Bronchial epithelial cell (primary cell): ENCODE measurements at regions not wholly inside any gene's neighbourhood (a gene's known extent, or its start where the extent isn't known, plus 50 kb on each side); places are given as distances from the start of the nearest gene placed in this dataset.

ENCODE experiments used
- DNase-seq: peaks from one replicate; pipeline ENCODE4 v3.0.0-alpha.2; 2010; ENCODE audit warnings: low read depth
- FAIRE-seq: peaks from 2 replicates; lab custom pipeline; 2011; peaks lifted over from hg19 to GRCh38; lab: Jason Lieb, UNC
- H3K27me3 ChIP-seq: 2 replicates; pipeline ENCODE4 v1.5.1; 2011; ENCODE audit warnings: low read length; ENCODE audit not compliant: control insufficient read depth, insufficient read depth
- H3K36me3 ChIP-seq: 2 replicates; pipeline ENCODE4 v1.5.1; 2011; ENCODE audit warnings: low read length; ENCODE audit not compliant: control insufficient read depth, insufficient read depth
- H3K4me3 ChIP-seq: 2 replicates; pipeline ENCODE4 v1.5.1; 2011; ENCODE audit warnings: mild to moderate bottlenecking, low read depth, low read length, control low read depth
- CTCF ChIP-seq: IDR thresholded peaks from 2 replicates; pipeline ENCODE4 v1.5.1; 2011; ENCODE audit warnings: mild to moderate bottlenecking, moderate library complexity, low read length, control low read depth, inconsistent platforms; ENCODE audit not compliant: insufficient read depth, severe bottlenecking

- TF ChIP-seq CTCF, result no peak
- no peaks in the 10 kb centered on the region for H3K36me3 ChIP-seq
- FAIRE-seq (no peak), DNase-seq (no peak)
- no peak overlapping the region for H3K4me3 ChIP-seq
- no peaks in the 10 kb centered on the region for H3K27me3 ChIP-seq
Observed at GRCh38 chr14:71600309-71600708, 331.9 kb upstream of the RGS6 start.

- Histone ChIP-seq H3K27me3 (no peaks in the 10 kb centered on the region), H3K36me3 (no peaks in the 10 kb centered on the region), H3K4me3 (no peak overlapping the region)
- TF ChIP-seq CTCF, result no peak
- no peak for FAIRE-seq
- DNase-seq, result no peak
Observed at GRCh38 chr14:71602524-71602923, 329.7 kb upstream of the RGS6 start.

GRCh38 chr14:71604231-71604630 lies 328.0 kb upstream of the RGS6 start:
- H3K4me3 ChIP-seq, result no peak overlapping the region
- FAIRE-seq (no peak), DNase-seq (no peak)
- no peak for TF ChIP-seq CTCF
- no peaks in the 10 kb centered on the region for H3K36me3 ChIP-seq
- no peaks in the 10 kb centered on the region for H3K27me3 ChIP-seq

- no peaks in the 10 kb centered on the region for H3K36me3 ChIP-seq
- FAIRE-seq, result no peak
- DNase-seq, result no peak
- no peaks in the 10 kb centered on the region for H3K27me3 ChIP-seq
- no peak for TF ChIP-seq CTCF
- H3K4me3 ChIP-seq, result no peak overlapping the region
Observed at GRCh38 chr14:71606064-71606463, 326.2 kb upstream of the RGS6 start.

GRCh38 chr14:71606575-71606974 lies 325.7 kb upstream of the RGS6 start:
- Histone ChIP-seq H3K27me3 (no peaks in the 10 kb centered on the region), H3K36me3 (no peaks in the 10 kb centered on the region), H3K4me3 (no peak overlapping the region)
- no peak for TF ChIP-seq CTCF
- no peak for DNase-seq
- no peak for FAIRE-seq

- Histone ChIP-seq H3K4me3 (no peak overlapping the region), H3K36me3 (no peaks in the 10 kb centered on the region), H3K27me3 (no peaks in the 10 kb centered on the region)
- FAIRE-seq, result no peak
- TF ChIP-seq CTCF, result no peak
- no peak for DNase-seq
Observed at GRCh38 chr14:71607056-71607455, 325.2 kb upstream of the RGS6 start.
